ENCODE measurements at regions not wholly inside any gene's neighbourhood (a gene's known extent, or its start where the extent isn't known, plus 50 kb on each side); places are given as distances from the start of the nearest gene placed in this dataset.

DNA sequence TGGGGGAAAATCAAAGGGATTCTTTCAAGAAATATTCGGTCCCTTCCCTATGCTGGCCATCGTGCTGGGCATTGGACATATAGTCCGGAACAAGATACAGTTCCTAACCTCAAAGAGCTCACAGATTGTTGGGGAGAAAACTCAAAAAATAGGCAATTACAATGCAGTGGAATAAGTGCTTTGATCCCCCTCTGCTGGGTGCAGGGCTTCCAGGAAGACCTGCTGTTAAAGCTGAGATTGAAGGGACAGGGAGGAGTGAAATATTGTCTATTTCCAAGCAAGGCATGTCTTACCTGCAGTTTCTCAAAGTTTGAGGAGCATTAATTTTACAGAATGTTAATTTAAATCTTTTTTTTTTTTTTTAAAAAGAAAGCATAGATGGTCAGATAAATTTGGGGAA, 75.1 kb upstream of the SESN3 start:
- peaks cover 5 to 12% (median 6%) of the 10 kb centered on the region in 3 experiments; a peak in 6 of 7 replicates for H3K36me3 Mint-ChIP-seq (ENCODE audit: insufficient read depth in 1 of 3, low read depth in 3 of 3)
- Histone ChIP-seq H3K23ac (ENCODE audit: insufficient read length, low read depth, low read length) (no peak overlapping the region), H3K79me1 (ENCODE audit: insufficient read depth, low read depth, low read length, poor library complexity, severe bottlenecking) (no peaks in the 10 kb centered on the region), H3K4me2 (ENCODE audit: insufficient read depth, insufficient read length, low read length) (no peak overlapping the region), H2BK15ac (ENCODE audit: low read depth, low read length) (no peak overlapping the region), H3K56ac (ENCODE audit: insufficient read length, low read depth, low read length) (no peak overlapping the region), H2BK120ac (ENCODE audit: low read depth, low read length, poor library complexity, severe bottlenecking) (no peak overlapping the region), H2AK5ac (ENCODE audit: insufficient read length, low read length) (no peak overlapping the region), H3T11ph (ENCODE audit: low read length) (no peak overlapping the region), H4K8ac (replicated peaks; ENCODE audit: insufficient read length, low read depth, low read length) (no peak overlapping the region), H3K27ac (ENCODE audit: insufficient read length, low read depth, low read length) (no peak overlapping the region), H4K20me1 (ENCODE audit: control insufficient read depth, insufficient read depth, insufficient read length) (no peaks in the 10 kb centered on the region), H3K4ac (ENCODE audit: low read depth, low read length) (no peak overlapping the region), H3K9me3 (ENCODE audit: control insufficient read depth, low read depth, low read length) (no peaks in the 10 kb centered on the region), H4K5ac (ENCODE audit: insufficient read length, low read depth, low read length) (no peak overlapping the region), H3K4me1 (ENCODE audit: insufficient read depth, low read length) (no peaks in the 10 kb centered on the region; the same call in 1 of the 2 replicates), H3K23me2 (ENCODE audit: insufficient read length, low read depth, low read length, poor library complexity, severe bottlenecking) (no peaks in the 10 kb centered on the region), H3K14ac (ENCODE audit: insufficient read depth, low read length) (no peak overlapping the region), H2BK20ac (ENCODE audit: low read depth, low read length, poor library complexity, severe bottlenecking) (no peak overlapping the region), H3K18ac (ENCODE audit: insufficient read length, low read depth, low read length) (no peak overlapping the region), H4K91ac (ENCODE audit: insufficient read length, low read depth, low read length) (no peak overlapping the region), H2AFZ (ENCODE audit: low read length) (no peak overlapping the region), H2BK5ac (ENCODE audit: insufficient read length, low read length) (no peak overlapping the region), H3K27me3 (ENCODE audit: insufficient read depth, low read length) (no peaks in the 10 kb centered on the region), H2BK12ac (ENCODE audit: insufficient read length, low read depth, low read length) (no peak overlapping the region), H3K9ac (ENCODE audit: extremely low read depth, insufficient read length, low read length) (no peak overlapping the region), H3K79me2 (ENCODE audit: insufficient read depth, low read length) (no peaks in the 10 kb centered on the region)
- DNase-seq = no peak
- 0 out of 7 replicates have a peak overlapping the region, but pooled peaks of 1 of the 3 experiments have one; percentile 58 for H3K27ac Mint-ChIP-seq
- peaks cover 26 to 29% of the 10 kb centered on the region in 2 experiments for H3K4me1 Mint-ChIP-seq
- peaks cover 8 to 12% of the 10 kb centered on the region in 2 experiments for H3K9me3 Mint-ChIP-seq
- no peak overlapping the region for H3K4me3 Mint-ChIP-seq
- no CpG with 5 or more reads among the region's 3 CpGs for WGBS (ENCODE audit: extremely low coverage, insufficient read length, low lambda C conversion rate)
- H3K27me3 Mint-ChIP-seq (ENCODE audit: low read depth) = peaks cover 7% of the 10 kb centered on the region
- TF ChIP-seq, protein P1, sequence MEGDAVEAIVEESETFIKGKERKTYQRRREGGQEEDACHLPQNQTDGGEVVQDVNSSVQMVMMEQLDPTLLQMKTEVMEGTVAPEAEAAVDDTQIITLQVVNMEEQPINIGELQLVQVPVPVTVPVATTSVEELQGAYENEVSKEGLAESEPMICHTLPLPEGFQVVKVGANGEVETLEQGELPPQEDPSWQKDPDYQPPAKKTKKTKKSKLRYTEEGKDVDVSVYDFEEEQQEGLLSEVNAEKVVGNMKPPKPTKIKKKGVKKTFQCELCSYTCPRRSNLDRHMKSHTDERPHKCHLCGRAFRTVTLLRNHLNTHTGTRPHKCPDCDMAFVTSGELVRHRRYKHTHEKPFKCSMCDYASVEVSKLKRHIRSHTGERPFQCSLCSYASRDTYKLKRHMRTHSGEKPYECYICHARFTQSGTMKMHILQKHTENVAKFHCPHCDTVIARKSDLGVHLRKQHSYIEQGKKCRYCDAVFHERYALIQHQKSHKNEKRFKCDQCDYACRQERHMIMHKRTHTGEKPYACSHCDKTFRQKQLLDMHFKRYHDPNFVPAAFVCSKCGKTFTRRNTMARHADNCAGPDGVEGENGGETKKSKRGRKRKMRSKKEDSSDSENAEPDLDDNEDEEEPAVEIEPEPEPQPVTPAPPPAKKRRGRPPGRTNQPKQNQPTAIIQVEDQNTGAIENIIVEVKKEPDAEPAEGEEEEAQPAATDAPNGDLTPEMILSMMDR (conservative IDR thresholded peaks at IDR 0.05) = no peak
